H9 (cell line): ENCODE measurements at regions not wholly inside any gene's neighbourhood (a gene's known extent, or its start where the extent isn't known, plus 50 kb on each side); places are given as distances from the start of the nearest gene placed in this dataset.

Source experiments
- DNase-seq: peaks from one replicate; pipeline ENCODE4 v3.0.0-alpha.2; 2017
- H2AFZ ChIP-seq: one replicate; pipeline ENCODE4 v1.6.1; 2013; ENCODE audit warnings: mild to moderate bottlenecking, low read length, control low read depth, moderate library complexity
- H2AK5ac ChIP-seq: 2 replicates; pipeline ENCODE4 v1.6.1; 2013; ENCODE audit warnings: low read length, control low read depth, mixed read lengths; ENCODE audit not compliant: insufficient read length
- H2BK120ac ChIP-seq: one replicate; pipeline ENCODE4 v1.6.1; 2013; ENCODE audit warnings: low read depth, mild to moderate bottlenecking, low read length, control low read depth, inconsistent platforms; ENCODE audit not compliant: poor library complexity, severe bottlenecking
- H2BK12ac ChIP-seq: 2 replicates; pipeline ENCODE4 v1.6.1; 2013; ENCODE audit warnings: low read length, control low read depth, mixed read lengths, low read depth; ENCODE audit not compliant: insufficient read length
- H2BK15ac ChIP-seq: 2 replicates; pipeline ENCODE4 v1.6.1; 2013; ENCODE audit warnings: low read depth, low read length, control low read depth
- H2BK20ac ChIP-seq: one replicate; pipeline ENCODE4 v1.6.1; 2013; ENCODE audit warnings: low read depth, mild to moderate bottlenecking, low read length, control low read depth, inconsistent platforms; ENCODE audit not compliant: poor library complexity, severe bottlenecking
- H2BK5ac ChIP-seq: 2 replicates; pipeline ENCODE4 v1.6.1; 2013; ENCODE audit warnings: low read length, control low read depth, mixed read lengths; ENCODE audit not compliant: insufficient read length
- H3K14ac ChIP-seq: 2 replicates; pipeline ENCODE4 v1.6.1; 2013; ENCODE audit warnings: low read length, control low read depth; ENCODE audit not compliant: insufficient read depth
- H3K18ac ChIP-seq: 2 replicates; pipeline ENCODE4 v1.6.1; 2013; ENCODE audit warnings: low read depth, mild to moderate bottlenecking, mixed read lengths, low read length, control low read depth; ENCODE audit not compliant: insufficient read length
- H3K23ac ChIP-seq: 2 replicates; pipeline ENCODE4 v1.6.1; 2013; ENCODE audit warnings: low read length, control low read depth, mixed read lengths, low read depth; ENCODE audit not compliant: insufficient read length
- H3K23me2 ChIP-seq: 2 replicates; pipeline ENCODE4 v1.6.1; 2013; ENCODE audit warnings: low read depth, mild to moderate bottlenecking, mixed read lengths, low read length, control low read depth; ENCODE audit not compliant: insufficient read length, poor library complexity, severe bottlenecking
- H3K27ac ChIP-seq: 2 replicates; pipeline ENCODE4 v1.5.1; 2013; ENCODE audit warnings: low read length, control low read depth, mixed read lengths, low read depth; ENCODE audit not compliant: insufficient read length
- H3K27me3 ChIP-seq: 2 replicates; pipeline ENCODE4 v1.6.1; 2013; ENCODE audit warnings: low read length, control low read depth, inconsistent platforms; ENCODE audit not compliant: insufficient read depth
- H3K4ac ChIP-seq: 2 replicates; pipeline ENCODE4 v1.6.1; 2013; ENCODE audit warnings: low read depth, mild to moderate bottlenecking, control low read depth, inconsistent platforms, low read length, moderate library complexity
- H3K4me1 ChIP-seq: 2 replicates; pipeline ENCODE4 v1.6.1; 2013; ENCODE audit warnings: low read length, control low read depth, inconsistent platforms; ENCODE audit not compliant: insufficient read depth
- H3K4me2 ChIP-seq: 2 replicates; pipeline ENCODE4 v1.6.1; 2013; ENCODE audit warnings: low read length, control low read depth, mixed read lengths; ENCODE audit not compliant: insufficient read length, insufficient read depth
- H3K56ac ChIP-seq: 2 replicates; pipeline ENCODE4 v1.6.1; 2013; ENCODE audit warnings: low read depth, mild to moderate bottlenecking, mixed read lengths, low read length, control low read depth; ENCODE audit not compliant: insufficient read length
- H3K79me1 ChIP-seq: 2 replicates; pipeline ENCODE4 v1.6.1; 2013; ENCODE audit warnings: low read depth, mild to moderate bottlenecking, moderate library complexity, low read length, control low read depth, inconsistent platforms; ENCODE audit not compliant: insufficient read depth, poor library complexity, severe bottlenecking
- H3K79me2 ChIP-seq: 2 replicates; pipeline ENCODE4 v1.6.1; 2013; ENCODE audit warnings: low read length, control low read depth, inconsistent platforms; ENCODE audit not compliant: insufficient read depth
- H3K9ac ChIP-seq: 2 replicates; pipeline ENCODE4 v1.6.1; 2013; ENCODE audit warnings: low read length, control low read depth, mixed read lengths; ENCODE audit not compliant: insufficient read length; ENCODE audit errors: extremely low read depth
- H3K9me3 ChIP-seq: one replicate; pipeline ENCODE4 v1.6.1; 2013; ENCODE audit warnings: low read depth, low read length, inconsistent platforms; ENCODE audit not compliant: control insufficient read depth
- H3T11ph ChIP-seq: one replicate; pipeline ENCODE4 v1.6.1; 2013; ENCODE audit warnings: mild to moderate bottlenecking, low read length, control low read depth, inconsistent platforms
- H4K20me1 ChIP-seq: one replicate; pipeline ENCODE4 v1.6.1; 2013; ENCODE audit not compliant: control insufficient read depth, insufficient read length, insufficient read depth
- H4K5ac ChIP-seq: 2 replicates; pipeline ENCODE4 v1.6.1; 2013; ENCODE audit warnings: low read depth, mild to moderate bottlenecking, mixed read lengths, low read length, control low read depth; ENCODE audit not compliant: insufficient read length
- H4K8ac ChIP-seq: replicated peaks from 2 replicates; pipeline ENCODE4 v1.6.1; 2013; ENCODE audit warnings: low read length, control low read depth, mixed read lengths, low read depth; ENCODE audit not compliant: insufficient read length
- H4K91ac ChIP-seq: 2 replicates; pipeline ENCODE4 v1.6.1; 2013; ENCODE audit warnings: low read depth, mild to moderate bottlenecking, moderate library complexity, mixed read lengths, low read length, control low read depth; ENCODE audit not compliant: insufficient read length
- H3K27ac Mint-ChIP-seq, 3 experiments: 2 replicates in 2 of 3; 3 replicates in 1 of 3; pipeline ENCODE4 v1.8.0; 2020 to 2021; ENCODE audit warnings: mixed read lengths in 3 of 3, mild to moderate bottlenecking in 1 of 3, moderate library complexity in 1 of 3
- H3K27me3 Mint-ChIP-seq: 2 replicates; pipeline ENCODE4 v1.8.0; 2021; ENCODE audit warnings: low read depth, mild to moderate bottlenecking, moderate library complexity, mixed read lengths
- H3K36me3 Mint-ChIP-seq, 3 experiments: 2 replicates in 2 of 3; 3 replicates in 1 of 3; pipeline ENCODE4 v1.8.0; 2020 to 2021; ENCODE audit warnings: low read depth in 3 of 3, mixed read lengths in 3 of 3; ENCODE audit not compliant: insufficient read depth in 1 of 3
- H3K4me1 Mint-ChIP-seq, 2 experiments: 2 replicates each; pipeline ENCODE4 v1.8.0; 2020; ENCODE audit warnings: mixed read lengths in 2 of 2
- H3K4me3 Mint-ChIP-seq, 2 experiments: 2 replicates in 1 of 2; 3 replicates in 1 of 2; pipeline ENCODE4 v1.8.0; 2020 to 2021; ENCODE audit warnings: mild to moderate bottlenecking in 2 of 2, mixed read lengths in 2 of 2, moderate library complexity in 1 of 2
- H3K9me3 Mint-ChIP-seq, 2 experiments: 2 replicates in 1 of 2; 3 replicates in 1 of 2; pipeline ENCODE4 v1.8.0; 2020; ENCODE audit warnings: mild to moderate bottlenecking in 2 of 2, mixed read lengths in 2 of 2, moderate library complexity in 1 of 2
- CTCF ChIP-seq: fragments of 200-600 bp; sonication (generic); conservative IDR thresholded peaks from 3 replicates; pipeline ENCODE4 v1.8.0; 2021; ENCODE audit warnings: antibody characterized with exemption, mild to moderate bottlenecking
- WGBS: extraction: QIAGEN DNeasy Blood & Tissue Kit; methylation state at CpG from one replicate; pipeline ENCODE4 v1.1.7; 2013; ENCODE audit warnings: missing lambda C conversion rate, low lambda C conversion rate, mixed read lengths; ENCODE audit not compliant: insufficient read length; ENCODE audit errors: extremely low coverage; 5-methylcytosine and 5-hydroxymethylcytosine counted together

- Mint-ChIP-seq H3K27ac (no peak overlapping the region), H3K4me3 (no peak overlapping the region), H3K27me3 (peaks cover 1% of the 10 kb centered on the region; the same call in 1 of the 2 replicates), H3K9me3 (peaks cover 27 to 30% of the 10 kb centered on the region in 2 experiments), H3K36me3 (peaks cover 7 to 24% (median 13%) of the 10 kb centered on the region in 3 experiments), H3K4me1 (0 out of 4 replicates have a peak, but pooled peaks cover 0 to 4% of the 10 kb centered on the region in 2 experiments)
- Histone ChIP-seq H2AK5ac (no peak overlapping the region), H3K4me2 (no peak overlapping the region), H4K5ac (no peak overlapping the region), H3K27me3 (no peaks in the 10 kb centered on the region), H2BK15ac (no peak overlapping the region), H3K14ac (no peak overlapping the region), H3K23me2 (no peaks in the 10 kb centered on the region), H3K79me1 (no peaks in the 10 kb centered on the region), H2BK120ac (no peak overlapping the region), H3K27ac (no peak overlapping the region), H2BK5ac (no peak overlapping the region), H3K18ac (no peak overlapping the region), H2BK12ac (no peak overlapping the region), H3K79me2 (no peaks in the 10 kb centered on the region), H3K4ac (no peak overlapping the region), H3K9me3 (peaks cover 7% of the 10 kb centered on the region), H4K91ac (no peak overlapping the region), H3K23ac (no peak overlapping the region), H3K56ac (no peak overlapping the region), H4K20me1 (no peaks in the 10 kb centered on the region), H3K9ac (no peak overlapping the region), H3T11ph (no peak overlapping the region), H4K8ac (no peak overlapping the region), H2BK20ac (no peak overlapping the region), H2AFZ (no peak overlapping the region), H3K4me1 (no peaks in the 10 kb centered on the region)
- no CpG with 5 or more reads among the region's 10 CpGs for WGBS
- no peak for DNase-seq
- TF ChIP-seq CTCF = no peak
These were observed 436.1 kb downstream of the TYW1 start for GRCh38 chr7:67432536-67433234.
